Keratinocyte (primary cell): ENCODE measurements at regions not wholly inside any gene's neighbourhood (a gene's known extent, or its start where the extent isn't known, plus 50 kb on each side); places are given as distances from the start of the nearest gene placed in this dataset.

Experiments used
- EZH2 ChIP-seq: IDR thresholded peaks from one replicate; pipeline ENCODE4 v1.6.1; 2012; ENCODE audit warnings: inconsistent platforms, mild to moderate bottlenecking, low read length, moderate library complexity
- TF ChIP-seq, protein P1 (sequence below), 3 experiments: IDR thresholded peaks in 1 of 3; conservative IDR thresholded peaks in 1 of 3; optimal IDR thresholded peaks in 1 of 3; 2 replicates in 2 of 3; 3 replicates in 1 of 3; pipeline versions ENCODE3 to v1.5.1; 2011; ENCODE audit warnings: low read length in 3 of 3, mild to moderate bottlenecking in 3 of 3, moderate library complexity in 2 of 3, control low read depth in 1 of 3, inconsistent platforms in 1 of 3; ENCODE audit not compliant: insufficient read depth in 2 of 3; ENCODE audit errors: extremely low read depth in 1 of 3

DNA sequence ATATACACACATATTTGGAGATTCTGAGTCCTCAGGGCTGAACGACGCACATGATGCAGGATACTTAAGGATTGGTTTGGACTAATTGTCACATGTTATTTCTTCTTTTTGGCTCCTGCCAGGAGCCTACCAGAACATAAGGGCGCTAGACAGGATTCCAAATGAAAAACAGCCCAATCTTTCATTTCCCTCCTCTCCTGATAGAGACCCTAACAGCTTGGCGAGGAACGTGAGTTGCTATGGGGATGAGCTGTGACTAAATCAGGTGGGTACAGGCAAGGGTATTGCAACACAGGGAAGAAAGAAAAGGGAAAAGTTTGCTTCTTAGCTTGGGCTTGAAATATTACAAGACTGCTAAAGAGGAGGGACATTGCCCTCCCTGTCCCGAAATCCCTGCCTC is 109.9 kb downstream of the AIPL1 start:
- TF ChIP-seq, protein P1, sequence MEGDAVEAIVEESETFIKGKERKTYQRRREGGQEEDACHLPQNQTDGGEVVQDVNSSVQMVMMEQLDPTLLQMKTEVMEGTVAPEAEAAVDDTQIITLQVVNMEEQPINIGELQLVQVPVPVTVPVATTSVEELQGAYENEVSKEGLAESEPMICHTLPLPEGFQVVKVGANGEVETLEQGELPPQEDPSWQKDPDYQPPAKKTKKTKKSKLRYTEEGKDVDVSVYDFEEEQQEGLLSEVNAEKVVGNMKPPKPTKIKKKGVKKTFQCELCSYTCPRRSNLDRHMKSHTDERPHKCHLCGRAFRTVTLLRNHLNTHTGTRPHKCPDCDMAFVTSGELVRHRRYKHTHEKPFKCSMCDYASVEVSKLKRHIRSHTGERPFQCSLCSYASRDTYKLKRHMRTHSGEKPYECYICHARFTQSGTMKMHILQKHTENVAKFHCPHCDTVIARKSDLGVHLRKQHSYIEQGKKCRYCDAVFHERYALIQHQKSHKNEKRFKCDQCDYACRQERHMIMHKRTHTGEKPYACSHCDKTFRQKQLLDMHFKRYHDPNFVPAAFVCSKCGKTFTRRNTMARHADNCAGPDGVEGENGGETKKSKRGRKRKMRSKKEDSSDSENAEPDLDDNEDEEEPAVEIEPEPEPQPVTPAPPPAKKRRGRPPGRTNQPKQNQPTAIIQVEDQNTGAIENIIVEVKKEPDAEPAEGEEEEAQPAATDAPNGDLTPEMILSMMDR (optimal IDR thresholded peaks at IDR 0.05 in 1 of 3, IDR thresholded peaks at IDR 0.05 in 1 of 3, conservative IDR thresholded peaks at IDR 0.05 in 1 of 3; ENCODE audit: extremely low read depth in 1 of 3, insufficient read depth in 2 of 3, low read length in 3 of 3): no peak
- TF ChIP-seq EZH2: no peak
